Nephron progenitor cell (in vitro differentiated cells): ENCODE measurements at regions not wholly inside any gene's neighbourhood (a gene's known extent, or its start where the extent isn't known, plus 50 kb on each side); places are given as distances from the start of the nearest gene placed in this dataset.
A peak's percentile ranks its signal among the peaks of the same experiment; 100 is the strongest.

Source experiments
- DNase-seq: peaks from one replicate; pipeline ENCODE4 v3.0.0; 2021
- H3K27ac Mint-ChIP-seq: 2 replicates; pipeline ENCODE4 v1.8.0; 2021; ENCODE audit warnings: mild to moderate bottlenecking, moderate library complexity, mixed read lengths
- H3K27me3 Mint-ChIP-seq: 2 replicates; pipeline ENCODE4 v1.8.0; 2021; ENCODE audit warnings: mild to moderate bottlenecking, low read depth, mixed read lengths; ENCODE audit not compliant: poor library complexity
- H3K36me3 Mint-ChIP-seq: 2 replicates; pipeline ENCODE4 v1.8.0; 2021; ENCODE audit warnings: low read depth, mixed read lengths
- H3K4me1 Mint-ChIP-seq: 2 replicates; pipeline ENCODE4 v1.8.0; 2021; ENCODE audit warnings: mixed read lengths
- H3K4me3 Mint-ChIP-seq: 2 replicates; pipeline ENCODE4 v1.8.0; 2021; ENCODE audit warnings: mild to moderate bottlenecking, moderate library complexity, mixed read lengths
- H3K9me3 Mint-ChIP-seq: 2 replicates; pipeline ENCODE4 v1.8.0; 2021; ENCODE audit warnings: mild to moderate bottlenecking, moderate library complexity, mixed read lengths
- TF ChIP-seq, protein P1 (sequence below): fragments of 200-600 bp; sonication (generic); IDR thresholded peaks from 2 replicates; pipeline ENCODE4 v1.5.0; 2021; ENCODE audit warnings: antibody characterized with exemption

DNA sequence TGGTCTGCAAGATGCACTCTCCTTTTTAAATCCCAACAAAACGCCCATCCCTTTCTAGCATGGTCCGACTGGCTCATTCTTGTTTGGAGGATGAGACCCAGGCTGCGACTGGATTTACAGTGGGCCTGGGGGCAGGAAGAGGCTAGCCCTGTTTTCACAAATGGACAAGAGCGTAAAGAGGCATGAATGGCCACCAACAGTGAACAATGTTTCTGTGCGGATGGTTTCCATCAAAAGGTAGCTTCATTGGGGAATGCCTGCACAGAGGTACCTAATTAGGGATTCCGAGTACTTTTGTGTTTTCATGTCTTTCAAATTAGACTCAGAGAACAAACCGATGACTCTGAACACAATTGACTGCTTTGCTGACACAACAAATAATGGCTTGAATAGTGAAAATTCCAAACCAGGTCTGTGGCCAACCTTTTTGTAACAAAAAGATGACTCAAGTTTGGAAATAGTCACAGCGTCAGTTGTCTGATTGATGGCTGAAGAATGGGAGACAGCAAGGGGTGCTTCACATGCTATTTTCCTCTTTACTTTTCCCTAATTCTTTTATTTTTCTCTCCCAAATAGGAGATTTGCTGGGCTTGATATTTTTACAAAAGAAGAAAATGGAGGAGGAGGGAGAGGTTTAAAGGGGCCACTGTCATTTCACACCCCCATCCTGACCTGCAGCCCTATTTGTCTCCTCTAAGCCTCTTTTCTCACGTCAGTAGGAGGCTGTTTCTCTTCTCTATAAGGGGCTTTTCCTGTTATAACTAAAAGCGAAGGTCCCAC lies 208.1 kb upstream of the S1PR3 start:
- peaks cover 6% of the 10 kb centered on the region for H3K27me3 Mint-ChIP-seq
- peaks cover 68% of the 10 kb centered on the region for H3K4me1 Mint-ChIP-seq
- DNase-seq: no peak
- no peak overlapping the region for H3K4me3 Mint-ChIP-seq
- H3K36me3 Mint-ChIP-seq: no peaks in the 10 kb centered on the region
- TF ChIP-seq, protein P1, sequence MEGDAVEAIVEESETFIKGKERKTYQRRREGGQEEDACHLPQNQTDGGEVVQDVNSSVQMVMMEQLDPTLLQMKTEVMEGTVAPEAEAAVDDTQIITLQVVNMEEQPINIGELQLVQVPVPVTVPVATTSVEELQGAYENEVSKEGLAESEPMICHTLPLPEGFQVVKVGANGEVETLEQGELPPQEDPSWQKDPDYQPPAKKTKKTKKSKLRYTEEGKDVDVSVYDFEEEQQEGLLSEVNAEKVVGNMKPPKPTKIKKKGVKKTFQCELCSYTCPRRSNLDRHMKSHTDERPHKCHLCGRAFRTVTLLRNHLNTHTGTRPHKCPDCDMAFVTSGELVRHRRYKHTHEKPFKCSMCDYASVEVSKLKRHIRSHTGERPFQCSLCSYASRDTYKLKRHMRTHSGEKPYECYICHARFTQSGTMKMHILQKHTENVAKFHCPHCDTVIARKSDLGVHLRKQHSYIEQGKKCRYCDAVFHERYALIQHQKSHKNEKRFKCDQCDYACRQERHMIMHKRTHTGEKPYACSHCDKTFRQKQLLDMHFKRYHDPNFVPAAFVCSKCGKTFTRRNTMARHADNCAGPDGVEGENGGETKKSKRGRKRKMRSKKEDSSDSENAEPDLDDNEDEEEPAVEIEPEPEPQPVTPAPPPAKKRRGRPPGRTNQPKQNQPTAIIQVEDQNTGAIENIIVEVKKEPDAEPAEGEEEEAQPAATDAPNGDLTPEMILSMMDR: no peak
- peak overlapping the region; percentile 96 for H3K27ac Mint-ChIP-seq
- no peaks in the 10 kb centered on the region for H3K9me3 Mint-ChIP-seq

- TF ChIP-seq, protein P1: no peak
- Mint-ChIP-seq H3K27me3 (peaks cover 6% of the 10 kb centered on the region), H3K4me1 (peaks cover 65% of the 10 kb centered on the region), H3K9me3 (no peaks in the 10 kb centered on the region), H3K36me3 (no peaks in the 10 kb centered on the region), H3K27ac (peak overlapping the region; percentile 96), H3K4me3 (no peak overlapping the region)
- no peak for DNase-seq
Observed at GRCh38 chr9:88783711-88784083, 207.6 kb upstream of the S1PR3 start.

- Mint-ChIP-seq H3K27ac (no peak overlapping the region), H3K27me3 (peaks cover 6% of the 10 kb centered on the region), H3K4me3 (no peak overlapping the region), H3K36me3 (no peaks in the 10 kb centered on the region), H3K9me3 (no peaks in the 10 kb centered on the region), H3K4me1 (peaks cover 65% of the 10 kb centered on the region)
- DNase-seq: no peak
- TF ChIP-seq, protein P1: no peak
Observed at GRCh38 chr9:88784960-88785359, 206.3 kb upstream of the S1PR3 start.

- TF ChIP-seq, protein P1: no peak
Observed at GRCh38 chr9:88786291-88787079, 204.8 kb upstream of the S1PR3 start.

DNA sequence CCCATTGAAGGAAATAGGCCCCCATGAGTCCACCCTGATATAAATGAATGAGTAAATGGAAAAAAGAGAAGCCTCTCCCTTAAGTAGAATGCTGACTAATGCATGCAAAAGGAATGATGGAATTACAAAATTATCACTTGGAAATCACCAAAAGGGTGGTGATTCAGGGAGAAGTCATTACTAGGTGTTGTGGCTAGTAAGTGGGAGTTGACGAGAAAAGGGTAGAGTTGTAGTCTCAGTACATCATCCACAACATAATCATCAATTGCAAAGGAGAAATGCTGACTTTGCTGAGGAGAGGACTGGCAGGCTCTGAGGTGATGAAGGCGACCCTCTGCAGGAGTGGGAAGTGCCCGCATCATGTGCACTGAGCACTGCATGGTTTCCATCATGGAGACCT lies 201.5 kb upstream of the S1PR3 start:
- H3K4me1 Mint-ChIP-seq: peaks cover 27% of the 10 kb centered on the region
- TF ChIP-seq, protein P1: no peak
- H3K27me3 Mint-ChIP-seq: no peaks in the 10 kb centered on the region
- no peaks in the 10 kb centered on the region for H3K36me3 Mint-ChIP-seq
- peaks cover 6% of the 10 kb centered on the region for H3K9me3 Mint-ChIP-seq
- no peak overlapping the region for H3K4me3 Mint-ChIP-seq
- DNase-seq: no peak
- H3K27ac Mint-ChIP-seq: no peak overlapping the region

More at GRCh38 chr9:88786291-88787079, 204.8 kb upstream of the S1PR3 start:
- Mint-ChIP-seq H3K4me1 (peaks cover 60% of the 10 kb centered on the region), H3K27ac (peak overlapping the region; percentile 88), H3K36me3 (no peaks in the 10 kb centered on the region), H3K4me3 (no peak overlapping the region), H3K9me3 (no peaks in the 10 kb centered on the region), H3K27me3 (peaks cover 3% of the 10 kb centered on the region)
- no peak for DNase-seq
